SK-N-SH treated with all-trans-retinoic acid at 6 μM for 48 hours (cell line): ENCODE measurements at regions not wholly inside any gene's neighbourhood (a gene's known extent, or its start where the extent isn't known, plus 50 kb on each side); places are given as distances from the start of the nearest gene placed in this dataset.
A peak's percentile ranks its signal among the peaks of the same experiment; 100 is the strongest.

Experiments used
- ATAC-seq: fragments of 200-7000 bp; cut with Tn5 transposase; 3 replicates; pipeline ENCODE4 v1.9.1; 2020; ENCODE audit warnings: mild to moderate bottlenecking, moderate library complexity
- ARNTL ChIP-seq: fragments of 450-650 bp; formaldehyde crosslinking; IDR thresholded peaks from 2 replicates; pipeline ENCODE4 v1.5.0; 2020; ENCODE audit warnings: low read depth, mild to moderate bottlenecking, moderate library complexity, borderline replicate concordance
- BACH2 ChIP-seq: fragments of 250-450 bp; sonication (Bioruptor Pico); IDR thresholded peaks from 2 replicates; pipeline ENCODE4 v1.9.0; 2021; ENCODE audit warnings: mild to moderate bottlenecking, borderline replicate concordance
- CREB5 ChIP-seq: fragments of 250-450 bp; sonication (Bioruptor Pico); IDR thresholded peaks from 2 replicates; pipeline ENCODE4 v1.5.1; 2020; ENCODE audit warnings: low read depth, mild to moderate bottlenecking, moderate library complexity
- CSDC2 ChIP-seq: fragments of 250-450 bp; sonication (Bioruptor Pico); IDR thresholded peaks from 2 replicates; pipeline ENCODE4 v1.5.0; 2020; ENCODE audit warnings: mild to moderate bottlenecking, moderate library complexity
- CSRNP3 ChIP-seq: fragments of 250-450 bp; sonication (Bioruptor Pico); IDR thresholded peaks from 2 replicates; pipeline ENCODE4 v1.5.1; 2021; ENCODE audit warnings: mild to moderate bottlenecking, moderate library complexity
- ESRRG ChIP-seq: fragments of 250-450 bp; sonication (Bioruptor Pico); IDR thresholded peaks from 2 replicates; pipeline ENCODE4 v1.6.1; 2021; ENCODE audit warnings: mild to moderate bottlenecking
- GLIS3 ChIP-seq: fragments of 250-450 bp; sonication (Bioruptor Pico); IDR thresholded peaks from 2 replicates; pipeline ENCODE4 v1.5.0; 2020; ENCODE audit warnings: mild to moderate bottlenecking, moderate library complexity
- ISL1 ChIP-seq: fragments of 250-450 bp; sonication (Bioruptor Pico); IDR thresholded peaks from 2 replicates; pipeline ENCODE4 v2.1.2; 2022; ENCODE audit warnings: mild to moderate bottlenecking, moderate library complexity
- OSR1 ChIP-seq: fragments of 250-450 bp; sonication (Bioruptor Pico); IDR thresholded peaks from 2 replicates; pipeline ENCODE4 v1.8.0; 2022; ENCODE audit warnings: moderate library complexity, mild to moderate bottlenecking, inconsistent platforms
- PATZ1 ChIP-seq: fragments of 250-450 bp; sonication (Bioruptor Pico); IDR thresholded peaks from 2 replicates; pipeline ENCODE4 v1.8.0; 2020; ENCODE audit warnings: mild to moderate bottlenecking, moderate library complexity, borderline replicate concordance
- POU6F1 ChIP-seq: fragments of 250-450 bp; sonication (Bioruptor Pico); IDR thresholded peaks from 2 replicates; pipeline ENCODE4 v1.8.0; 2021; ENCODE audit warnings: low read depth, mild to moderate bottlenecking, moderate library complexity, borderline replicate concordance
- PPARA ChIP-seq: fragments of 250-450 bp; sonication (Bioruptor Pico); IDR thresholded peaks from 2 replicates; pipeline ENCODE4 v1.5.0; 2020; ENCODE audit warnings: mild to moderate bottlenecking, borderline replicate concordance
- SNAI2 ChIP-seq: fragments of 250-450 bp; sonication (Bioruptor Pico); IDR thresholded peaks from 2 replicates; pipeline ENCODE4 v1.5.0; 2020; ENCODE audit warnings: mild to moderate bottlenecking, moderate library complexity
- TCF4 ChIP-seq: fragments of 250-450 bp; sonication (Bioruptor Pico); IDR thresholded peaks from 2 replicates; pipeline ENCODE4 v1.8.0; 2021; ENCODE audit warnings: mild to moderate bottlenecking, moderate library complexity, borderline replicate concordance
- ZC3H10 ChIP-seq: fragments of 250-450 bp; sonication (Bioruptor Pico); IDR thresholded peaks from 2 replicates; pipeline ENCODE4 v1.5.1; 2021; ENCODE audit warnings: mild to moderate bottlenecking, moderate library complexity
- ZFP3 ChIP-seq: fragments of 250-450 bp; sonication (Bioruptor Pico); IDR thresholded peaks from 2 replicates; pipeline ENCODE4 v1.5.0; 2020; ENCODE audit warnings: mild to moderate bottlenecking, moderate library complexity
- ZFP30 ChIP-seq: fragments of 450-650 bp; formaldehyde crosslinking; IDR thresholded peaks from 2 replicates; pipeline ENCODE4 v1.5.0; 2022; ENCODE audit warnings: mild to moderate bottlenecking, moderate library complexity
- ZNF565 ChIP-seq: fragments of 450-650 bp; formaldehyde crosslinking; conservative IDR thresholded peaks from 2 replicates; pipeline ENCODE4 v1.5.0; 2020; ENCODE audit warnings: low read depth, mild to moderate bottlenecking, moderate library complexity
- ZNF70 ChIP-seq: fragments of 450-650 bp; formaldehyde crosslinking; IDR thresholded peaks from 2 replicates; pipeline ENCODE4 v1.5.0; 2020; ENCODE audit warnings: mild to moderate bottlenecking, moderate library complexity
- ZNF8 ChIP-seq: fragments of 450-650 bp; formaldehyde crosslinking; IDR thresholded peaks from 2 replicates; pipeline ENCODE4 v1.5.0; 2020; ENCODE audit warnings: mild to moderate bottlenecking, moderate library complexity

GRCh38 chr16:66032841-66033240 lies 333.6 kb upstream of the CDH5 start:
- no peak for ATAC-seq
- TF ChIP-seq ZNF8 (CRISPR knock-in tag): no peak
- no peak for TF ChIP-seq POU6F1 (CRISPR knock-in tag)
- TF ChIP-seq CREB5 (CRISPR knock-in tag): no peak
- no peak for TF ChIP-seq ESRRG (CRISPR knock-in tag)
- no peak for TF ChIP-seq ZNF70 (CRISPR knock-in tag)
- no peak for TF ChIP-seq SNAI2 (CRISPR knock-in tag)
- TF ChIP-seq ARNTL (CRISPR knock-in tag): no peak
- TF ChIP-seq ISL1: no peak
- no peak for TF ChIP-seq BACH2 (CRISPR knock-in tag)
- no peak for TF ChIP-seq ZNF565 (CRISPR knock-in tag)
- TF ChIP-seq PPARA (CRISPR knock-in tag): no peak
- no peak for TF ChIP-seq ZFP3 (CRISPR knock-in tag)
- TF ChIP-seq CSRNP3 (CRISPR knock-in tag): no peak

- no peak for TF ChIP-seq GLIS3 (CRISPR knock-in tag)
- no peak for TF ChIP-seq CREB5 (CRISPR knock-in tag)
- no peak for TF ChIP-seq ZNF565 (CRISPR knock-in tag)
- TF ChIP-seq, all 23 proteins: peak for 0
These were observed 336.5 kb upstream of the CDH5 start for GRCh38 chr16:66030036-66030435.

GRCh38 chr16:66028510-66029216 lies 337.8 kb upstream of the CDH5 start:
- peak; percentile 86 for ATAC-seq
- TF ChIP-seq CSDC2 (CRISPR knock-in tag) (no peak), ESRRG (CRISPR knock-in tag) (no peak), CSRNP3 (CRISPR knock-in tag) (no peak), ISL1 (no peak), ZNF70 (CRISPR knock-in tag) (no peak), ZFP30 (no peak), CREB5 (CRISPR knock-in tag) (no peak), SNAI2 (CRISPR knock-in tag) (no peak), ZNF8 (CRISPR knock-in tag) (no peak), TCF4 (CRISPR knock-in tag) (no peak), ZNF565 (CRISPR knock-in tag) (no peak)
- TF ChIP-seq, all 23 proteins: peak for 0

More at GRCh38 chr16:66030036-66030435, 336.5 kb upstream of the CDH5 start:
- peak; percentile 16; the same call in 2 of the 3 replicates for ATAC-seq

GRCh38 chr16:66026787-66027330 lies 339.6 kb upstream of the CDH5 start:
- ATAC-seq: no peak
- TF ChIP-seq PPARA (CRISPR knock-in tag): no peak
- no peak for TF ChIP-seq ZFP3 (CRISPR knock-in tag)
- no peak for TF ChIP-seq ZNF8 (CRISPR knock-in tag)
- no peak for TF ChIP-seq OSR1 (CRISPR knock-in tag)
- no peak for TF ChIP-seq ISL1
- no peak for TF ChIP-seq TCF4 (CRISPR knock-in tag)
- TF ChIP-seq SNAI2 (CRISPR knock-in tag): no peak
- no peak for TF ChIP-seq BACH2 (CRISPR knock-in tag)
- TF ChIP-seq ZC3H10 (CRISPR knock-in tag): no peak
- no peak for TF ChIP-seq PATZ1 (CRISPR knock-in tag)
- no peak for TF ChIP-seq CSRNP3 (CRISPR knock-in tag)
- TF ChIP-seq ARNTL (CRISPR knock-in tag): no peak
